CD4-positive, alpha-beta T cell treated with Interleukin-17A for 4 hours (primary cell): ENCODE measurements at regions not wholly inside any gene's neighbourhood (a gene's known extent, or its start where the extent isn't known, plus 50 kb on each side); places are given as distances from the start of the nearest gene placed in this dataset.

Experiments used
- DNase-seq: peaks from one replicate; pipeline ENCODE4 v3.0.0-alpha.2; 2020; ENCODE audit warnings: mixed read lengths

DNA sequence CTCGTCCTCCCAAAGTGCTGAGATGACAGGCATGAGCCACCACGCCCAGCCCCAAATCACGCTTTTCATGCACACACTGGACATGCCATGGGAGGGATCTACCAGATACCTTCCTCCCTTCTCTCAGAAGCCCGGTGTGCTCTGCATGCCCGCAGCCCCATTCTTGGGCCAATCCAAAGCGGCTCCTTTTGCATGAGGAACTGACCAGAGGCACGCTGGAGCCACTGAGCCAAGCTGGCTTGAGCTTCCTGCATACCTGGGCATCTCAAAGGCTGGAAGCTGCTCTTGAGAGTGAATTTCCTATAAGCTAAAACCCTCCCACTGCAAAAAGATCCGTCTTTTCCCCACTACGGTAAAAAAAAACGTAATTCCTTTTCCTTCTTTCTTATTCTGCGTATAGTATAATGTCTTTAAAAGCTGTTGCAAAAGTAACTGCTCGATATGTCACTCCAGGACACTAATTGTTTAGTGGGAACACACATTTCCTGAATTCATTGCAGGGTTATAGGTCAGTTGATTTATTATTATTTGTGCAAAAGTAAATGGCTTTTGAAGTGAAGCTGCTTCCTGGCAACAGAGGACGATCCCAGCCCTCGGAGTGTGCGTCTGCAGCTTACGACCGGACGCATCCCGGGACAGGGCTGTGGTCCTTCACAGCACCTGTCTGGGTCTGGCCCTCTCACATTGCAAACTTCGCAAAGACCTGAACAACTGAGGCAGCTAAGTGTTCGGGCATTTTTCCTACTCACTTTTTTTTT, 61.8 kb upstream of the ETS2 start:
- DNase-seq, result no peak

DNA sequence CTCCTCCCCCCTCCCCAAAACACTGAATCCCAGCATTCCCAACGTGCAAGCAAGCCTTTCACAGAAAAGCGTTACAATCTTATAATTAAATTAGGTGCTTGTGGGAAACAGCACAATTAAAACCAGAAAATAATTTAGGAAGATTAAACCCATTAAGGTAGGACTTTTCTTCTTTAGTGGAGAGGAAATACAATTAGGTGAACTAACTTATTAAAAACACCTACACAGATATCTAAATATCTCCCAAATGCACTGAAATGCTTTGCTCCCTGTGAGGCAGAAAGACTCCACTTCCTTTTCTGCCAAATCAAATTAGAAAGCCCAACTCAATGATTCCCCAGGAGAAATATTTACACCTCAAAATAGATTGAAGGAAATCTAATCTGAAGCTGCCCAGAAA, 60.9 kb upstream of the ETS2 start:
- DNase-seq, result no peak

DNA sequence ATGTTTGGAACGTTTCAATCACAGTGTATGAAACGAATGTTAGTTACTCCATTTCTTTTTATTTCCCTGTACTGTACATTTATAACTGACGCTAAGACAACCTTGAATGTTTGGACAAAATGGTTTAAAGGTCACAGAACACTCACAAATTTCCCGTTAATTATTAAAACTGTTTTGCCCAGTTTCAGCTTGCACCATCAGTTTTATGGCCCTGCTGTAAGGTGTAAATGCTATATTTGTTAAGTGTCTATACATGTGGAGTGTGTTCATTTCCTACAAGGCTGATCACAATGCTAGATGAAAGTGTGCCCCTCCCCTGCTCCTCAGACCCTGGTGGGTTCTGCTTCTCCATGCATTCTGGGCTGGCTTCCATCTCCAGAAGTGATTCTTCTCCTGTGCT, 57.9 kb upstream of the ETS2 start:
- DNase-seq, result no peak

DNA sequence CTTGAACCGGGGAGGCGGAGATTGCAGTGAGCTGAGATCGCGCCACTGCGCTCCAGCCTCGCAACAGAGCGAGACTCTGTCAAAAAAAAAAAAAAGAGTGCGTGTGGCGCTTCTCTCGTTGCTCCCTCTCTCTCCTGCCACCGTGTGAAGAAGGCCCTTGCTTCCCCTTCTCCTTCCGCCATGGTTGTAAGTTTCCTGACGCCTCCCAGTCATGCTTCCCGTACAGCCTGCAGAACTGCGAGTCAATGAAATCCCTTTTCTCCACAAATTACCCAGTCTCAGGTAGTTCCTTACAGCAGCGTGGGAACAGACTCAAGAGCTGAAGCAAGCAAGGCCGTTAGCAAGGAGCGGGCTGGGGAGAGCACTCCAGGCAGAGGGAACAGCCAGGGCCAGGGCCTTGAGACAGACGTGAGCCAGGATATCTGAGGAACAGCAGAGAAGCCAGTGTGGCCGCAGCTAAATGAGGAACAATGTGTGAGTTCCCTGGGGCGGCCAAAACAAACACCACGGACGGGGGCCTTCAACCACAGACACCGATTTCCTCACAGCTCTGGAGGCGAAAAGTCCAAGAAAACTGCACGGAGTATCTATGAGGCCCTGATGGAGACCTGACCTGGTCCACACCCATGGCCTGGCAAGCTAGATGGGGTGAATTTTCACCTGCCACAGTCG, 54.2 kb upstream of the ETS2 start:
- no peak for DNase-seq

DNA sequence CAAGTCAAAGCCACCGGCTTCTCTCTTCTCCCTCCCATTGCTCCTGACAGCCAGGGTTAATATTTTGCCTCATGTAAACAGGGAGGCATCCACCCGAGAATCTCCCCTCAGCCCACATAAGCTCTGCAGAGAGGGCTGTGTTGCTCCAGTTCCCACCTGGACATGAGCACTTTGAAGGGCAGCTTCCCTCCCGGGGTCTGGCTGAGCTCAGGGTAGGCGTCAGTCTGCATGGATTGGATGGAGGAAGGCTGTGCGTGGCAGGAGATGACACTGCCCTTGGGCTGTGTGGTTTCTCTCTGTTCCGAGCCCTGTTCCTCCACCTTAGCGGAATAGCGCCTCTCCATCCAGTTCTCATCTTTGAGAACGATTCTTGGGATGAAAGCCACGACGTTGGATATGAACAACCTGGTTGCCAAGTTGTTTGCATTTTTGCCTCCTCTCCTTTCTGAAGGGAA, 53.7 kb upstream of the ETS2 start:
- no peak for DNase-seq

DNA sequence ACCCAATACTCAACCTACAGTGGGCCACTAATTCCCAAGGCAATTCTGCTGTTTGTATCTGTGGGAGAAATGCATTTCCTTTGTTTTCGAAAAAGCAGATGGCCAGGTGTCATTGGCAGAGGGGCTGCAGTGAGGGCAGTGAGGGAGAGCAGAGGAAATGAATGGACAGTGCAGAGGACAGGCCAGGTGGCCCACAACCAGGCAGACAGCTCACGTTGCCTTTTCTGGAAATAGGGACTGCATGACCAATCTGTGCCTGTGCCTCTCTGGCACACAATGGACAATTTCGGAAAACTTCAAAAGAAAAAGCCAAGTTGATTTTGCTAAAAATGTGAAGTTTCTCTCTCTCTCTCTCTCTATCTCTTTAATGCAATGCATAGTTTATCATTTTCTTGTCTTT, 52.6 kb upstream of the ETS2 start:
- no peak for DNase-seq

DNA sequence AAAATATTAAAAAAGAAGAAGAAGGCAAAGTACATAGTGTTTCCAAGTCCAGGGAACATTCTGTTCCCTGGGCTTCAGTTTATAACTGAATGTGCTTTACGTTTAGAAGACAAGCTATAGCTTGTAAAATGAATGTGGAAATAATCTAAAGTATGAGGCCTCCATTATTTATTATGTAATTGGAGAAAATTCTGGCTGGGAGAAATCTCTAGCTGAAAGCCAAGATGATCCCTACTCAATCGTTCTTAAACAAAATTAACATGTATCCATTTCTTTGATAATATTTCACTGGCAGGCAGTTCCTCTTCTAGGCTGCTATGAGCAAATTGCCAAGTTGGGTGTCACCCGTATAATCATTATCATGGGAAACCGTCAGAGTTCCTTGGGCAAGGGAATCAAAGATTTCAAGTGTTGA, 52.2 kb upstream of the ETS2 start:
- no peak for DNase-seq
